ENCODE measurements at regions not wholly inside any gene's neighbourhood (a gene's known extent, or its start where the extent isn't known, plus 50 kb on each side); places are given as distances from the start of the nearest gene placed in this dataset.

DNA sequence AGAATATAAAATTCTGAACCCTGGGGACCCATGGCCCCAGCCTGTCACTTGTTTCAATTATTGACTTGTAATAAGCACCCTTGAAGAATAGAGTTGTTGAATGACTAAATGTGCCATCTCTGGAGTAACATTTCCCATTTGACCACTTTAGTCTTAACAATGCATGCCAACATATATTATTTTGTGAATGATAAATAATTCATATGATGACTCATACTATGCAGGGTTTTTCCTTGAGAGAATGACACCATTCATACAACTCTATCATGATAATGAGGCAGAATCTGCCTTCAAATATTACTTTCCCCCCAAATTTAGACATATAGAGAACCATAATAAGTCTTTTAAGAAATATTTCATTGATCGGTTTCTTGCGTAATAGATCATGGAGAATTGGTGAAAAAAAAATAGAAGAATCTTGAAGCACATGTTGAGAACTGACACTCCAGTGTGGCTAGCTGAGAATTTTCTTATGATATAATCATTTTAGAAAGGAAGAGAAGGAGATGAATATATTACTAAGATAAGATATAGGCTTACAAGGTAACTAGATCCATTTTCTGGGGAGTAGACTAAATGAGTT, 404.5 kb downstream of the GRXCR1 start:
- no peak for TF ChIP-seq POLR2AphosphoS5 (IDR thresholded peaks at IDR 0.05; ENCODE audit: low read depth, low read length)
- no peak for TF ChIP-seq TAF1 (IDR thresholded peaks at IDR 0.05; ENCODE audit: borderline replicate concordance, low read depth, low read length)
- TF ChIP-seq POLR2A (IDR thresholded peaks at IDR 0.05; ENCODE audit: low read depth, low read length) = no peak
- FAIRE-seq (no peak), DNase-seq (ENCODE audit: insufficient read length) (no peak)

DNA sequence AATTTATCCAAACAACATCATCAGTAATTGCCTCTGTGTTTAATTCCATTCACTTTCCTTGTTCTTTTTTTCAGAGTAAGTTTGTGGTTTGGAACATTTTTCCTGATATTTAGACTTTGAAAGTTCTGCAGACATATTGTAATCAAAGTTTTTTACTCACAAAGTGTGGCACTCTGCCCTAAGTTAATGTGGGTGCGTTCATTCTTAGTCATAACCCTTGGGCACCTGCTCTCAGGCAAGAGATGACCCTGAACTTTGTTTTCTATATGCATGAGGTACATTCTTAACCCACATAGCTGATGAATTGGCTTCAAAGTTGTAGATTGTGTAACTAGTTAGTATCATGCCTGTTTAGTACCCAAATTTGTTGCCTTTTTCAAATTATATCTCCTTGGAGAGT, 424.3 kb downstream of the GRXCR1 start:
- DNase-seq (ENCODE audit: insufficient read length) (no peak), FAIRE-seq (no peak)
- TF ChIP-seq POLR2AphosphoS5 (IDR thresholded peaks at IDR 0.05; ENCODE audit: low read depth, low read length) (no peak), POLR2A (IDR thresholded peaks at IDR 0.05; ENCODE audit: low read depth, low read length) (no peak), TAF1 (IDR thresholded peaks at IDR 0.05; ENCODE audit: borderline replicate concordance, low read depth, low read length) (no peak)

DNA sequence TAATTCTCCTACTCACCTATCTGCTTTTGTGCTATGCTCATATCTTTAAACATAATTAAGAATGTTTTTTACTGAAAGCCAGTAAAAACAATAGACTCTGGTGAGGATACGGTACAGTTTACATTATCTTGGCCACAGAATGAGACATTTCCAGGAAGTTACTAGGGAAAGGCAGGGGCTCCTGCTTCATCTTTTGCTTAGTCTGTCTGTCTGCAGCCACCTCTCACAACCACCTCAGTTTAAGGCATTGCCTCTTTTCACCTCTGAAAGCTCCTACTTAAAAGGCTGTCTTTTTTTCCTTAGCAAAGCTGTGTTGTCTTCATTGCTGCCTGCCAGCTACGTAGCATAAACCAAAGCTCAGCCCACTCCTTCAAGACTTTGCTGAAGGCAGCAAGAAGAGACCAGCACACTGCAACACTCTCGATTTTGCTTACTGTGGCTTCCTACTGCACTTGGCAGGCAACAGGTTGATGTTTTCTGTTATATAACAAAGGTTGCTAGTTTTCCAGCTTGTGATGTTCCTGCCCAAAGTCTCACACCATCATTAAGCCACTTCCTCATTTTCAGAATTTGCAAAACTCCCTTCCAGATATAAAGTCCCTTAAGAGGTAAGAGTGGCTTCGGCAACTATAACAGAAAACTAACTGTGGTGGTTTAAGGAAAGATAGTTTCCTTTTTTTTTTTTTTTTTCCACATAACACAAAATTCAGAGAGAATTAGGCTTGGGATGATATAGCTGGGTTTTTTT, 432.9 kb downstream of the GRXCR1 start:
- DNase-seq (ENCODE audit: insufficient read length) = no peak
- TF ChIP-seq TAF1 (IDR thresholded peaks at IDR 0.05; ENCODE audit: borderline replicate concordance, low read depth, low read length) (no peak), POLR2A (IDR thresholded peaks at IDR 0.05; ENCODE audit: low read depth, low read length) (no peak), POLR2AphosphoS5 (IDR thresholded peaks at IDR 0.05; ENCODE audit: low read depth, low read length) (no peak)
- FAIRE-seq = no peak

DNA sequence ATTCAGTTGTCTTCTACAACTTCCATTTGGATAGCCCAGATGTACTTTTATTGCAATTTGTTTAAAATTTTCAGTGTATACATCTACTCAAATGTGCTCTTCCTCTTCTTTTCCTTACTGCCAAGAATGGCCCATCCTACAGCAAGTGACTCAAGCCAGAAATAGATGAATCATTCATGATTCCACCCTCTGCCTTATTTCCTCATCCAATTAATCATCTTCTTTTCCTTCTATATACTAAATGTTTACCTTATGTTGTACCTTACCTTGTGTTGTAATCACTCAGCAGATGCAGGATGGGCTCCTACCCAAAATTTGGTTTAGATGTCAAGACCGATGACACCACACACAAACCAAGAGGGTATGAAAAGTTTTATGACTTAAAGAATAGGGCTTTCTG, 437.8 kb downstream of the GRXCR1 start:
- TF ChIP-seq TAF1 (IDR thresholded peaks at IDR 0.05; ENCODE audit: borderline replicate concordance, low read depth, low read length) (no peak), POLR2A (IDR thresholded peaks at IDR 0.05; ENCODE audit: low read depth, low read length) (no peak), POLR2AphosphoS5 (IDR thresholded peaks at IDR 0.05; ENCODE audit: low read depth, low read length) (no peak)
- FAIRE-seq = no peak
- no peak for DNase-seq (ENCODE audit: insufficient read length)

DNA sequence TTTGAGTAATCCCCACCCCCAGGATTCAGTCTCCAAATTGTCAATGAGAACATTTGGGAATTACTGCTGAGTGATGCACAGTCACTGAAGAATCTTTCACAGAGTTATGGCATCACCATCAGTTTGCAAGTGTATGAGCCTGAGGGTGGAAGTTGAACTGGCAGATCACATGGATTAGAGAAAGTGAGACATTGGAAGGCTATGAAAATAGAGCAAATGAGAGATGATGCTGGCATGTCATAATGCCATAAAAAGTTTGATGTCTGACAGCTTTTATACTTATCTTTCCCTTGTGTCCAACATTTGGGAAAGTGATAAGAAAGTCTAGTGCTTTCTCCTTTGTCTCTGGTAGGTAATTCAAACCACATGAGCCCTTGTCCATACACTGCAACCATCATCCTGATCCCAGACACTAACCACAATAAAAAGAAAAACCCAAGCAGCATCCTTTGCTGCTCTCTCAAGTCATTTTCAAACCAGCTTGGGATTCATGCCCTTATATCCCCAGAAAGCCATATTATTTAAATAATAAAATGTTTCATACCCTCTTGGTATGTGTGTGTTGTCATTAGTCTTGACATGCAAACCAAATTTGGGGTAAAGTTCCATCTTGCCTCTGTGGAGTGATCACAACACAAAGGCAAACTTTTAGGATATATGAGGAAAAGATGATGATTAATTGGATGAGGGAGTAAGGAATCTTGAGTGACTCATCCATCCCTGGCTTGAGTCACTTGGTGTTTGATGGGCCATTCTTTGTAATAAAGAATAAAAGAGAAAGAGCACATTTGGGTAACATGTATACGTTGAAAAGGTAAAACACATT, 438.9 kb downstream of the GRXCR1 start:
- DNase-seq (ENCODE audit: insufficient read length) = no peak
- TF ChIP-seq POLR2AphosphoS5 (IDR thresholded peaks at IDR 0.05; ENCODE audit: low read depth, low read length) = no peak
- no peak for TF ChIP-seq TAF1 (IDR thresholded peaks at IDR 0.05; ENCODE audit: borderline replicate concordance, low read depth, low read length)
- TF ChIP-seq POLR2A (IDR thresholded peaks at IDR 0.05; ENCODE audit: low read depth, low read length) = no peak
- FAIRE-seq = no peak

DNA sequence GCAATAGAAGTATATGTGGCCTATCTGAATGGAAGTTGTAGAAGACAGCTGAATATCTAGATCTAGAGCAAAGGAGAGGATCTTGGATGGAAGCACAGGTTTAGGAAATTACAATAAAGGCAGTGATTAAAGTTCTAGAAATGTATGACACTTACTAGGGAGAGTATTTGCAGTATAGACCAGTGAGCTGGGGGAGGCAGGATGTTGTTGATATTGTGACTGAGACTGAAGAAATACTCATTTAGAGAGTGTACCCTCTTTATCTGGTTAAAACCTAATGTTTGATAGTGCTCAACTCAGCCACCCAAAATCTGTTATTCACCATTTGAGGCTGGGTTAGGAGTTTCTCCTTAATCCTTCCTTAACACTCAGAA, 439.5 kb downstream of the GRXCR1 start:
- no peak for TF ChIP-seq POLR2AphosphoS5 (IDR thresholded peaks at IDR 0.05; ENCODE audit: low read depth, low read length)
- no peak for TF ChIP-seq POLR2A (IDR thresholded peaks at IDR 0.05; ENCODE audit: low read depth, low read length)
- no peak for TF ChIP-seq TAF1 (IDR thresholded peaks at IDR 0.05; ENCODE audit: borderline replicate concordance, low read depth, low read length)
- DNase-seq (ENCODE audit: insufficient read length) (no peak), FAIRE-seq (no peak)

DNA sequence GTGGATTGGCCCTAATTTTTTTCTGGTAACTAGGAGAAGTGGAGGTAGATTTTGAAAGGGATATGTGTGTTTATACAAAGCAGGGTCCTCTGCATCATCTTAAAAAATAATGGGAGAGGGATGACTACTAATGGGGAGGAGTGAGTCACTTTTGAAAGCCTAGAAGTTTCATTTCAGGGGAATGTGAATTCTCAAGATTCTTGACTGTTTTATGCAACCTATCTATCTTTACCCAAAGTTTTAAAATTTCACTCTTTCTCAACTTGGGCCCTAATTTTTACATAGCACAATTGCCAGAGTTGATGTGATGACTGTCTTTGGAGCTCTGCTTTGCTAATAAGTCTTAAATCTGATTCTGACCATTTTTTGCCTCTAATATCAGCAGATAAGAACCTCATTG, 445.2 kb downstream of the GRXCR1 start:
- TF ChIP-seq POLR2A (IDR thresholded peaks at IDR 0.05; ENCODE audit: low read depth, low read length) = no peak
- no peak for TF ChIP-seq TAF1 (IDR thresholded peaks at IDR 0.05; ENCODE audit: borderline replicate concordance, low read depth, low read length)
- no peak for TF ChIP-seq POLR2AphosphoS5 (IDR thresholded peaks at IDR 0.05; ENCODE audit: low read depth, low read length)
- FAIRE-seq (no peak), DNase-seq (ENCODE audit: insufficient read length) (no peak)

DNA sequence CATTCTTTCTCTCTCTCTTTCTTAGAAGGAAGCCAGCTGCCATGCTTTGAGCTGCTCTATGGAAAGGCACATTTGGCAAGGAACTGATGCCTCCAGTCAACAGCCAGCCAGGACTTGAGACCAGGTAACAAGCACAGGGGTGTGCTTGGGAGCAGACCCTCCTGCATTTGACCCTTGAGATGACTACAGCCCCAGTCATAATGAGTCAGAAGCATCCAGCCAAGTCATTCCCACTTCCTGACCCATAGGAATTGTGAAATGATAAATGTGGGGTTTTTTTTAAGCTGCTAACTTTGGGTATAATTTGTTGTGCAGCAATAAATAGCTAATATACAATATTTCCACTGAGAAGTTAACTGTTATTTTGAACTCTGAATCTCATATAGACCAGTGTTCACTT, 446.9 kb downstream of the GRXCR1 start:
- TF ChIP-seq TAF1 (IDR thresholded peaks at IDR 0.05; ENCODE audit: borderline replicate concordance, low read depth, low read length) (no peak), POLR2A (IDR thresholded peaks at IDR 0.05; ENCODE audit: low read depth, low read length) (no peak), POLR2AphosphoS5 (IDR thresholded peaks at IDR 0.05; ENCODE audit: low read depth, low read length) (no peak)
- DNase-seq (ENCODE audit: insufficient read length) (no peak), FAIRE-seq (no peak)

DNA sequence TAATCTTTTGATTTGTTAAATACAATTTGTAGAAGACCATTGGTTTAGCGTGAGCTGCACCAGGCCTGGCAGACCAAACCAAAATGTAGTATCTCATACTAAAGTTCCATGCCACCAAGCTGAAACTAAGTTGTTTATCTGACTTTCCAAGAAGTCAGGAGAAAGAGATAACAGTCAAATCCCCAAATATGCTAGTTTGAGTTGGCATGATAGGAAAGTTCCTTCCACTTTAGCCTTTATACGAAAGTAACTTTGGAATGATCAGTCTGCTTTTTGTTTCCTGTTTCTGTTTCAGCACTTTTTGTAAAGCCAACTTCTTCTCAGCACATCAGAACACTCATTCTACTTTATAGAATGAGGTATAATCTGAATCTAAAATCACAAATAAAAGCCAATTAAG, 449.2 kb downstream of the GRXCR1 start:
- no peak for DNase-seq (ENCODE audit: insufficient read length)
- no peak for TF ChIP-seq TAF1 (IDR thresholded peaks at IDR 0.05; ENCODE audit: borderline replicate concordance, low read depth, low read length)
- no peak for TF ChIP-seq POLR2AphosphoS5 (IDR thresholded peaks at IDR 0.05; ENCODE audit: low read depth, low read length)
- no peak for TF ChIP-seq POLR2A (IDR thresholded peaks at IDR 0.05; ENCODE audit: low read depth, low read length)
- FAIRE-seq = no peak

DNA sequence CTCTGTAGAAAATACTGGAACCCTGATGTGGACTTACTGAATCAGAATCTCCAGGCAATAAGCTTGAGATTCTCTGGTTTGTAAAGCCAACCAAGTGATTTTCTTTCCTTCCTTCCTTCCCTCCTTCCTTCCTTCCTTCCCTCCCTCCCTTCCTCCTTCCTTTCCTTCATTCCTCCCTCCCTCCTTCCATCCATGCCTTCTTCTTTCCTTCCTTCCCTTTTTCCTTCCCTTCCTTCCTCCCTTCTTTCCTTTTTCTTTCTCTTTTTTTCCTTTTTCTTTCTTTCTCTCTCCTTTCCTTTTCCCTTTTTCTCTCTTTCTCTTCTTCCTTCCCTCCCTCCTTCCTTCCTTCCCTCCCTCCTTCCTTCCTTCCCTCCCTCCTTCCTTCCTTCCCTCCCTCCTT, 450.8 kb downstream of the GRXCR1 start:
- DNase-seq (ENCODE audit: insufficient read length) = no peak
- no peak for TF ChIP-seq POLR2A (IDR thresholded peaks at IDR 0.05; ENCODE audit: low read depth, low read length)
- TF ChIP-seq TAF1 (IDR thresholded peaks at IDR 0.05; ENCODE audit: borderline replicate concordance, low read depth, low read length) = no peak
- TF ChIP-seq POLR2AphosphoS5 (IDR thresholded peaks at IDR 0.05; ENCODE audit: low read depth, low read length) = no peak
- FAIRE-seq = no peak

DNA sequence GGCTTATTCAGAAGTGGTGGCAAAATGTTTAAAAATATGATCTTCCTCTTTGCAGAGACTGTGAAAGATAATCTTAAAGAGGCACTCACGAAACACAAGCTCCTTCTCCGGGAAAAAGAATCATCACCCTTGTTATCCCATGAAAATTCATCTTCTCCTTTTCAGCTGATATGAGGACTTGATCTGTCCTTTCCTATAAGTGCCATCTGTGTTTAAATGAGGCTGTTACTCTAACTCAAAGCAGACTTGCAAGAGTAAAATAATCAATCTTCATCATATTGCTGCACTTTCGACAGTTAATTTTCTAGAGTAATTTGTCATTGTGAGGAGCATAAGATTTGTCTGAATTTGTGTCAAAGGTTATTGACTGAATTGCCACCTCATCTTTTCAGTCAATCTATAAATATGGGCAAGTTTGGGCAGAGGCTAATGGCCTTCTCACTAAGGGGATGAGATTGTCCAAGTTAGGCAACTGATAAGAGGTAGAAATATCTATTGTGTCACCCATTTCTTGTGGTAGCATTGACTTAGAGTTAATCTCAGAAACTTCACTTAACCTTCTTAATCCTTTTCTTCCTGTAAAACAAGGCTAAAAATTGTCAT, 452.9 kb downstream of the GRXCR1 start:
- no peak for FAIRE-seq
- TF ChIP-seq POLR2AphosphoS5 (IDR thresholded peaks at IDR 0.05; ENCODE audit: low read depth, low read length) (no peak), POLR2A (IDR thresholded peaks at IDR 0.05; ENCODE audit: low read depth, low read length) (no peak), TAF1 (IDR thresholded peaks at IDR 0.05; ENCODE audit: borderline replicate concordance, low read depth, low read length) (no peak)
- DNase-seq (ENCODE audit: insufficient read length) = no peak

All from GM12892 (cell line).